B cell (primary cell): ENCODE measurements at regions not wholly inside any gene's neighbourhood (a gene's known extent, or its start where the extent isn't known, plus 50 kb on each side); places are given as distances from the start of the nearest gene placed in this dataset.

Experiments
- ATAC-seq: fragments of 200-7000 bp; cut with Tn5 transposase; one replicate; pipeline ENCODE4 v1.10.0; 2021; ENCODE audit warnings: low read depth, mild to moderate bottlenecking, moderate number of reproducible peaks, moderate library complexity
- CTCF ChIA-PET: fragments of 350-600 bp; sonication (Branson Sonifier 250); formaldehyde crosslinking; loops from one replicate; lab custom pipeline; 2021; ENCODE audit warnings: antibody characterized with exemption, inconsistent platforms; lab: Charles Lee
- POLR2A ChIA-PET: fragments of 350-600 bp; sonication (Branson Sonifier 250); formaldehyde crosslinking; loops from one replicate; lab custom pipeline; 2021; ENCODE audit warnings: antibody characterized with exemption; lab: Charles Lee
- DNase-seq: peaks from one replicate; pipeline ENCODE4 v3.0.0; 2013
- H2AFZ ChIP-seq: 2 replicates; pipeline ENCODE4 v1.6.1; 2012; ENCODE audit warnings: mild to moderate bottlenecking, low read depth, low read length; ENCODE audit not compliant: insufficient read depth, poor library complexity, severe bottlenecking
- H3K27ac ChIP-seq, 2 donors: 1 replicate in 1 of 2; 2 replicates in 1 of 2; pipeline ENCODE4 v1.5.1; 2012 to 2013; ENCODE audit warnings: low read length in 2 of 2, mild to moderate bottlenecking in 2 of 2, moderate library complexity in 1 of 2
- H3K27me3 ChIP-seq, 4 experiments: fragments of 200-600 bp in 1 of 4; sonication (generic) in 1 of 4; replicated peaks in 1 of 4; 1 replicate in 2 of 4; 2 replicates in 2 of 4; pipeline versions ENCODE4 v1.6.1 to v1.7.0; 2013 to 2016; ENCODE audit warnings: low read length in 3 of 4, mild to moderate bottlenecking in 2 of 4, mixed read lengths in 1 of 4, moderate library complexity in 1 of 4; ENCODE audit not compliant: insufficient read depth in 4 of 4, control insufficient read depth in 3 of 4; ENCODE audit errors: control extremely low read depth in 1 of 4
- H3K36me3 ChIP-seq, 2 experiments: replicated peaks in 1 of 2; 1 replicate in 1 of 2; 2 replicates in 1 of 2; pipeline versions ENCODE4 v1.6.1 to v1.7.1; 2013; ENCODE audit warnings: low read length in 1 of 2; ENCODE audit not compliant: insufficient read depth in 2 of 2, control insufficient read depth in 1 of 2; ENCODE audit errors: control extremely low read depth in 1 of 2, extremely low read depth in 1 of 2
- H3K4me1 ChIP-seq, 2 donors: fragments of 200-600 bp in 1 of 2; sonication (generic) in 1 of 2; 1 replicate in 1 of 2; 2 replicates in 1 of 2; pipeline versions ENCODE4 v1.5.1 to v1.6.1; 2013 to 2017; ENCODE audit warnings: low read length in 2 of 2; ENCODE audit not compliant: control insufficient read depth in 2 of 2, insufficient read depth in 2 of 2
- H3K4me2 ChIP-seq: replicated peaks from 2 replicates; pipeline ENCODE3; 2012; ENCODE audit warnings: mild to moderate bottlenecking, low read depth, low read length; ENCODE audit not compliant: poor library complexity, severe bottlenecking
- H3K4me3 ChIP-seq, 5 experiments: fragments of 200-600 bp in 1 of 5; sonication (generic) in 1 of 5; 1 replicate in 3 of 5; 2 replicates in 2 of 5; pipeline versions ENCODE4 v1.5.1 to v1.7.0; 2011 to 2016; ENCODE audit warnings: low read length in 4 of 5, mild to moderate bottlenecking in 4 of 5, low read depth in 2 of 5, control low read depth in 1 of 5, moderate library complexity in 1 of 5; ENCODE audit not compliant: insufficient read depth in 1 of 5; ENCODE audit errors: control extremely low read depth in 1 of 5, extremely low read depth in 1 of 5
- H3K79me2 ChIP-seq: fragments of 200-600 bp; sonication (generic); one replicate; pipeline ENCODE4 v1.6.0; 2016; ENCODE audit warnings: low read length; ENCODE audit not compliant: control insufficient read depth, insufficient read depth
- H3K9ac ChIP-seq: fragments of 200-600 bp; sonication (generic); 2 replicates; pipeline ENCODE4 v1.6.1; 2017; ENCODE audit warnings: mild to moderate bottlenecking, low read length, moderate library complexity
- H3K9me3 ChIP-seq, 3 donors: one replicate each; pipeline versions ENCODE4 v1.6.1 to v1.7.1; 2013; ENCODE audit warnings: low read length in 2 of 3; ENCODE audit not compliant: control insufficient read depth in 2 of 3, insufficient read depth in 1 of 3; ENCODE audit errors: control extremely low read depth in 1 of 3
- H4K20me1 ChIP-seq: 2 replicates; pipeline ENCODE4 v1.6.0; 2012; ENCODE audit warnings: mild to moderate bottlenecking, low read length; ENCODE audit not compliant: insufficient read depth, control insufficient read depth, poor library complexity, severe bottlenecking
- H3K27ac Mint-ChIP-seq: one replicate; pipeline ENCODE4 v1.8.0; 2021; ENCODE audit warnings: mixed read lengths
- H3K27me3 Mint-ChIP-seq: one replicate; pipeline ENCODE4 v1.8.0; 2021; ENCODE audit warnings: mixed read lengths
- H3K4me1 Mint-ChIP-seq: one replicate; pipeline ENCODE4 v1.8.0; 2021; ENCODE audit warnings: mixed read lengths
- H3K4me3 Mint-ChIP-seq: one replicate; pipeline ENCODE4 v1.8.0; 2021; ENCODE audit warnings: mixed read lengths
- H3K9me3 Mint-ChIP-seq: one replicate; pipeline ENCODE4 v1.8.0; 2022; ENCODE audit warnings: mixed read lengths; ENCODE audit not compliant: insufficient read depth
- CTCF ChIP-seq: fragments of 200-600 bp; IDR thresholded peaks from one replicate; pipeline ENCODE4 v1.8.0; 2022; ENCODE audit warnings: antibody characterized with exemption, mild to moderate bottlenecking
- EZH2 ChIP-seq: IDR thresholded peaks from 2 replicates; pipeline ENCODE4 v1.6.1; 2012; ENCODE audit warnings: borderline replicate concordance, low read depth, mild to moderate bottlenecking, moderate library complexity, low read length; ENCODE audit not compliant: insufficient read depth, poor library complexity, severe bottlenecking
- WGBS: methylation state at CpG from one replicate; pipeline ENCODE4 v1.1.5; 2013; ENCODE audit warnings: missing lambda C conversion rate; ENCODE audit not compliant: insufficient coverage; 5-methylcytosine and 5-hydroxymethylcytosine counted together
- intact Hi-C: fragments of 100-400 bp; cut with micrococcal nuclease; formaldehyde crosslinking; loops from one replicate; pipeline ENCODE4 v1.10.0; 2022

- Mint-ChIP-seq H3K4me1 (no peaks in the 10 kb centered on the region), H3K27ac (no peak overlapping the region), H3K9me3 (no peaks in the 10 kb centered on the region), H3K27me3 (no peaks in the 10 kb centered on the region), H3K4me3 (no peak overlapping the region)
- H3K9me3 ChIP-seq, result peaks cover 0 to 3% (median 0%) of the 10 kb centered on the region in 3 donors
- H3K36me3 ChIP-seq, result no peaks in the 10 kb centered on the region
- CTCF ChIA-PET, result no interaction called here
- no peak overlapping the region for H2AFZ ChIP-seq
- no CpG with 5 or more reads among the region's 1 CpG for WGBS
- POLR2A ChIA-PET, result no interaction called here
- H4K20me1 ChIP-seq, result no peaks in the 10 kb centered on the region
- intact Hi-C loops, result no loop called here
- no peaks in the 10 kb centered on the region for H3K79me2 ChIP-seq
- no peaks in the 10 kb centered on the region for H3K4me1 ChIP-seq
- ATAC-seq, result no peak
- no peak overlapping the region for H3K4me2 ChIP-seq
- H3K9ac ChIP-seq, result no peak overlapping the region
- TF ChIP-seq CTCF (no peak), EZH2 (no peak)
- H3K4me3 ChIP-seq, result no peak overlapping the region
- H3K27me3 ChIP-seq, result no peaks in the 10 kb centered on the region
- DNase-seq, result no peak
- H3K27ac ChIP-seq, result no peak overlapping the region
Observed at GRCh38 chr6:102793752-102794151, 1400.2 kb downstream of the GRIK2 start.

- no peaks in the 10 kb centered on the region for H3K79me2 ChIP-seq
- DNase-seq, result no peak
Observed at GRCh38 chr6:102774326-102774725, 1380.8 kb downstream of the GRIK2 start.

More at GRCh38 chr6:102774326-102774725, 1380.8 kb downstream of the GRIK2 start:
- ChIA-PET CTCF (no interaction called here), POLR2A (no interaction called here)
- Histone ChIP-seq H3K27ac (no peak overlapping the region), H3K27me3 (no peaks in the 10 kb centered on the region), H3K9ac (no peak overlapping the region), H3K4me2 (no peak overlapping the region), H3K4me3 (no peak overlapping the region), H2AFZ (no peak overlapping the region), H3K9me3 (no peaks in the 10 kb centered on the region), H4K20me1 (no peaks in the 10 kb centered on the region), H3K4me1 (no peaks in the 10 kb centered on the region), H3K36me3 (no peaks in the 10 kb centered on the region)
- no peak for TF ChIP-seq EZH2
- no peak for TF ChIP-seq CTCF
- intact Hi-C loops, result no loop called here
- H3K27ac Mint-ChIP-seq, result no peak overlapping the region
- no peaks in the 10 kb centered on the region for H3K4me1 Mint-ChIP-seq
- no CpG with 5 or more reads among the region's 1 CpG for WGBS
- peaks cover 2% of the 10 kb centered on the region for H3K9me3 Mint-ChIP-seq
- no peaks in the 10 kb centered on the region for H3K27me3 Mint-ChIP-seq
- no peak overlapping the region for H3K4me3 Mint-ChIP-seq
- ATAC-seq, result no peak
